IMR-90 (cell line): ENCODE measurements at regions not wholly inside any gene's neighbourhood (a gene's known extent, or its start where the extent isn't known, plus 50 kb on each side); places are given as distances from the start of the nearest gene placed in this dataset.
A peak's percentile ranks its signal among the peaks of the same experiment; 100 is the strongest.
"Not testable (repeated sequence)": the region's sequence is repeated elsewhere in the genome, so short reads cannot be mapped to it uniquely, and the experiment has no call there.

Experiments used
- ATAC-seq: fragments of 200-7000 bp; cut with Tn5 transposase; 2 replicates; pipeline ENCODE4 v1.9.1; 2020; ENCODE audit warnings: low read depth, mild to moderate bottlenecking, moderate library complexity
- BruUV-seq: library from RNA; stranded (reverse); fragments of 400-500 nt; replicated peaks from 2 replicates; lab custom pipeline; 2021; lab: Mats Ljungman, UMichigan
- CTCF ChIA-PET: fragments of 300-600 bp; formaldehyde crosslinking; extraction: SDS; loops from one replicate; lab custom pipeline; 2021; ENCODE audit warnings: antibody characterized with exemption; lab: Yijun Ruan, JAX
- POLR2A ChIA-PET: fragments of 300-600 bp; sonication (Branson Sonifier 250); formaldehyde crosslinking; loops from one replicate; lab custom pipeline; 2022; ENCODE audit warnings: antibody characterized with exemption; ENCODE audit not compliant: unreplicated experiment; lab: Charles Lee
- DNase-seq: peaks from one replicate; pipeline ENCODE4 v3.0.0; 2013
- H2AFZ ChIP-seq: replicated peaks from 2 replicates; pipeline ENCODE3; 2013; ENCODE audit warnings: low read length, mild to moderate bottlenecking; ENCODE audit not compliant: poor library complexity
- H2AK5ac ChIP-seq: 2 replicates; pipeline ENCODE4 v1.6.1; 2013; ENCODE audit warnings: low read depth, low read length, inconsistent platforms
- H2AK9ac ChIP-seq: replicated peaks from 2 replicates; pipeline ENCODE3; 2013; ENCODE audit warnings: mild to moderate bottlenecking, low read depth, low read length, moderate library complexity; ENCODE audit not compliant: poor library complexity
- H2BK120ac ChIP-seq: 2 replicates; pipeline ENCODE4 v1.6.1; 2013; ENCODE audit warnings: low read depth, low read length, inconsistent platforms
- H2BK15ac ChIP-seq: 3 replicates; pipeline ENCODE4 v1.6.1; 2013; ENCODE audit warnings: low read depth, low read length, inconsistent platforms
- H2BK20ac ChIP-seq: 2 replicates; pipeline ENCODE4 v1.6.1; 2013; ENCODE audit warnings: low read depth, mild to moderate bottlenecking, inconsistent platforms, low read length, moderate library complexity
- H2BK5ac ChIP-seq: 2 replicates; pipeline ENCODE4 v1.6.1; 2013; ENCODE audit warnings: mild to moderate bottlenecking, low read depth, low read length, inconsistent platforms; ENCODE audit not compliant: poor library complexity, severe bottlenecking
- H3K14ac ChIP-seq: replicated peaks from 2 replicates; pipeline ENCODE4 v1.6.1; 2013; ENCODE audit warnings: low read depth, low read length, inconsistent platforms
- H3K18ac ChIP-seq: 2 replicates; pipeline ENCODE4 v1.6.1; 2013; ENCODE audit warnings: low read depth, low read length, control low read depth
- H3K23ac ChIP-seq: 2 replicates; pipeline ENCODE4 v1.6.1; 2013; ENCODE audit warnings: low read depth, low read length, inconsistent platforms
- H3K27ac ChIP-seq: 2 replicates; pipeline ENCODE4 v1.5.1; 2013; ENCODE audit warnings: mild to moderate bottlenecking, control low read depth, low read length; ENCODE audit not compliant: insufficient read depth
- H3K27me3 ChIP-seq: 2 replicates; pipeline ENCODE4 v1.6.1; 2013; ENCODE audit warnings: low read length; ENCODE audit not compliant: control insufficient read depth, insufficient read depth
- H3K36me3 ChIP-seq: 2 replicates; pipeline ENCODE4 v1.6.1; 2013; ENCODE audit warnings: low read length, mixed read lengths; ENCODE audit not compliant: control insufficient read depth, insufficient read depth
- H3K4ac ChIP-seq: 2 replicates; pipeline ENCODE4 v1.6.1; 2013; ENCODE audit warnings: low read depth, low read length, inconsistent platforms
- H3K4me1 ChIP-seq: 2 replicates; pipeline ENCODE4 v1.6.1; 2013; ENCODE audit warnings: low read length, mixed read lengths; ENCODE audit not compliant: control insufficient read depth, insufficient read depth
- H3K4me2 ChIP-seq: 2 replicates; pipeline ENCODE4 v1.6.1; 2013; ENCODE audit warnings: low read depth, mild to moderate bottlenecking, control low read depth, low read length, moderate library complexity
- H3K4me3 ChIP-seq: 2 replicates; pipeline ENCODE4 v1.5.1; 2013; ENCODE audit warnings: low read depth, mild to moderate bottlenecking, control low read depth, low read length, moderate library complexity; ENCODE audit not compliant: insufficient read depth
- H3K56ac ChIP-seq: 2 replicates; pipeline ENCODE4 v1.6.1; 2013; ENCODE audit warnings: low read length, inconsistent platforms; ENCODE audit not compliant: insufficient read depth; ENCODE audit errors: extremely low read depth
- H3K79me1 ChIP-seq, 2 experiments: 2 replicates each; pipeline ENCODE4 v1.6.1; 2013; ENCODE audit warnings: low read length in 2 of 2, inconsistent platforms in 1 of 2, low read depth in 1 of 2
- H3K9ac ChIP-seq: 2 replicates; pipeline ENCODE4 v1.6.1; 2013; ENCODE audit warnings: low read depth, low read length, control low read depth
- H3K9me1 ChIP-seq: 2 replicates; pipeline ENCODE4 v1.6.1; 2013; ENCODE audit warnings: low read length, inconsistent platforms; ENCODE audit not compliant: insufficient read depth
- H3K9me3 ChIP-seq: 2 replicates; pipeline ENCODE4 v1.6.1; 2013; ENCODE audit warnings: low read length; ENCODE audit not compliant: control insufficient read depth, insufficient read depth
- H4K20me1 ChIP-seq: 2 replicates; pipeline ENCODE4 v1.6.1; 2013; ENCODE audit warnings: low read length, inconsistent platforms; ENCODE audit not compliant: insufficient read depth
- H4K5ac ChIP-seq: 2 replicates; pipeline ENCODE4 v1.6.1; 2013; ENCODE audit warnings: mild to moderate bottlenecking, low read depth, low read length, control low read depth
- H4K8ac ChIP-seq, 2 experiments: 2 replicates each; pipeline ENCODE4 v1.6.1; 2013; ENCODE audit warnings: low read depth in 2 of 2, low read length in 2 of 2, control low read depth in 1 of 2, inconsistent platforms in 1 of 2
- H4K91ac ChIP-seq: 2 replicates; pipeline ENCODE4 v1.6.1; 2013; ENCODE audit warnings: low read depth, low read length, inconsistent platforms; ENCODE audit not compliant: insufficient read depth
- CEBPB ChIP-seq: IDR thresholded peaks from 2 replicates; pipeline ENCODE4 v1.6.1; 2012; ENCODE audit warnings: low read depth, low read length, improper control_type of control experiment
- ELK1 ChIP-seq: fragments of 150-350 bp; IDR thresholded peaks from 2 replicates; pipeline ENCODE4 v1.6.1; 2016; ENCODE audit warnings: low read depth, mild to moderate bottlenecking, low read length, moderate library complexity, borderline replicate concordance
- MAZ ChIP-seq: IDR thresholded peaks from 2 replicates; pipeline ENCODE4 v1.6.1; 2012; ENCODE audit warnings: low read depth, mild to moderate bottlenecking, low read length, improper control_type of control experiment, moderate library complexity, borderline replicate concordance
- WGBS, 2 experiments: methylation state at CpG; one replicate each; pipeline versions ENCODE4 v1.1.5 to v1.1.7; 2013; ENCODE audit warnings: missing lambda C conversion rate in 2 of 2; ENCODE audit not compliant: insufficient read length in 1 of 2; ENCODE audit errors: extremely low coverage in 2 of 2; 5-methylcytosine and 5-hydroxymethylcytosine counted together
- dilution Hi-C: fragments of 300-500 bp; cut with HindIII; formaldehyde crosslinking; loops from one replicate; pipeline ENCODE4 v1.14.3; 2018; ENCODE audit warnings: low sequenced_read_pairs; ENCODE audit not compliant: unreplicated experiment
- in situ Hi-C: fragments of 300-500 bp; cut with MboI; formaldehyde crosslinking; loops from 3 replicates; pipeline ENCODE4 v1.14.3; 2019; ENCODE audit warnings: low sequenced_read_pairs, inconsistent platforms, mixed read lengths
- intact Hi-C: fragments of 100-400 bp; cut with micrococcal nuclease; formaldehyde crosslinking; loops from 2 replicates; pipeline ENCODE4 v1.10.0; 2022

- H3K9ac ChIP-seq, result no peak overlapping the region
- ATAC-seq (no peak), DNase-seq (no peak)
- no peak overlapping the region for H3K56ac ChIP-seq
- H3K9me3 ChIP-seq, result no peaks in the 10 kb centered on the region
- H3K4me1 ChIP-seq, result no peaks in the 10 kb centered on the region
- H4K91ac ChIP-seq, result no peak overlapping the region
- H2AFZ ChIP-seq, result no peak overlapping the region
- H3K4me3 ChIP-seq, result no peak overlapping the region
- no peak overlapping the region for H4K5ac ChIP-seq
- intact Hi-C loops (loop anchor here (10.0 kb wide), 1 partner anchor 239 kb away; the partner anchor contains the start of gene RAP2B), dilution Hi-C loops (no loop called here), in situ Hi-C loops (no loop called here)
- no peak overlapping the region for H2AK5ac ChIP-seq
- TF ChIP-seq ELK1 (no peak), CEBPB (peak; percentile 54), MAZ (no peak)
- no peak overlapping the region for H3K4me2 ChIP-seq
- no peak overlapping the region for H3K14ac ChIP-seq
- H2BK120ac ChIP-seq, result no peak overlapping the region
- H3K18ac ChIP-seq, result no peak overlapping the region
- POLR2A ChIA-PET, result no interaction called here
- H2BK15ac ChIP-seq, result no peak overlapping the region
- no peak overlapping the region for H2AK9ac ChIP-seq
- WGBS, 2 experiments, result no CpG with 5 or more reads among the region's 2 CpGs
- H3K36me3 ChIP-seq, result no peaks in the 10 kb centered on the region
- no peak overlapping the region for H2BK5ac ChIP-seq
- no peaks in the 10 kb centered on the region for H4K20me1 ChIP-seq
- H2BK20ac ChIP-seq, result no peak overlapping the region
- CTCF ChIA-PET, result no interaction called here
- no peak overlapping the region for H3K4ac ChIP-seq
- no peak overlapping the region for H4K8ac ChIP-seq
- no peaks in the 10 kb centered on the region for H3K9me1 ChIP-seq
- no peaks in the 10 kb centered on the region for H3K27me3 ChIP-seq
- H3K23ac ChIP-seq, result no peak overlapping the region
- no peak overlapping the region for H3K27ac ChIP-seq
- no peaks in the 10 kb centered on the region for H3K79me1 ChIP-seq
- no TSS peak for BruUV-seq
Measured at GRCh38 chr3:153404157-153404556, 242.1 kb downstream of the RAP2B start.

DNA sequence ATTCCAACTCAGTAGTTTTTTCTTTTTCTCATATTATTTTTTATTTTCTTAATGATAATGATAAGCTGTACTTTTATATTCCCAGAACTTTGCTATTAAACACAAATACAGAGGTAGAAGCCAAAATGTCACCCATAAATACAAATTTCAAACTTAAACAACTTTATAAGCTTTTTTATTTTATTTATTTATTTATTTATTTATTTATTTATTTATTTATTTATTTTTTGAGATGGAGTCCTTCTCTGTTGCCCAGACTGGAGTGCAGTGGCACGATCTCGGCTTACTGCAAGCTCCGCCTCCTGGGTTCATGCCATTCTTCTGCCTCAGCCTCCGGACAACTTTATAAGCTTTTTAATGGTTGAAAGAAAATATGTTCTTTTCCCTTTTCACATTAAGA lies 243.3 kb downstream of the RAP2B start:
- H2AFZ ChIP-seq, H3K14ac ChIP-seq, H2AK5ac ChIP-seq, H3K4me2 ChIP-seq, DNase-seq, H3K4me3 ChIP-seq, H3K36me3 ChIP-seq, H2BK120ac ChIP-seq, H3K23ac ChIP-seq, in situ Hi-C loops, H3K27ac ChIP-seq, CTCF ChIA-PET, H2BK15ac ChIP-seq, H4K8ac ChIP-seq, H3K9me3 ChIP-seq, H3K4ac ChIP-seq, BruUV-seq, POLR2A ChIA-PET, H2BK20ac ChIP-seq, ATAC-seq, H4K5ac ChIP-seq, H3K4me1 ChIP-seq, H3K27me3 ChIP-seq, H2AK9ac ChIP-seq, H3K9me1 ChIP-seq, H3K18ac ChIP-seq, H4K91ac ChIP-seq, H3K56ac ChIP-seq, H3K9ac ChIP-seq, H3K79me1 ChIP-seq, H2BK5ac ChIP-seq, dilution Hi-C loops, H4K20me1 ChIP-seq: not testable (repeated sequence)
- WGBS, 2 experiments, result no CpG with 5 or more reads among the region's 4 CpGs
- intact Hi-C loops, result loop anchor here (10.0 kb wide), 1 partner anchor 241 kb away; the partner anchor contains the start of gene RAP2B
